ENCODE measurements at regions not wholly inside any gene's neighbourhood (a gene's known extent, or its start where the extent isn't known, plus 50 kb on each side); places are given as distances from the start of the nearest gene placed in this dataset.

GRCh38 chr3:30077746-30078145, 528.7 kb upstream of the TGFBR2 start:
- no peak for TF ChIP-seq CTCF (IDR thresholded peaks at IDR 0.05; ENCODE audit: low read depth, low read length)
- Histone ChIP-seq H3K4me3 (ENCODE audit: low read depth, low read length) (no peak overlapping the region), H3K9me3 (ENCODE audit: control insufficient read depth, insufficient read depth, low read length) (no peaks in the 10 kb centered on the region), H3K27me3 (ENCODE audit: control insufficient read depth, insufficient read depth, low read length) (no peaks in the 10 kb centered on the region), H3K27ac (ENCODE audit: low read depth, low read length) (no peak overlapping the region)
- ChIA-PET POLR2A (no interaction called here), CTCF (no interaction called here)
- no peak for DNase-seq (ENCODE audit: low read depth, low spot score)

GRCh38 chr3:30078736-30079135, 527.7 kb upstream of the TGFBR2 start:
- H3K27me3 ChIP-seq (ENCODE audit: control insufficient read depth, insufficient read depth, low read length): no peaks in the 10 kb centered on the region
- H3K27ac ChIP-seq (ENCODE audit: low read depth, low read length): no peak overlapping the region
- CTCF ChIA-PET: interaction anchor here (0.6 kb wide), 1 partner anchor 8 kb away, joined by 3 read pairs; no protein-coding TSS in a partner anchor
- H3K4me3 ChIP-seq (ENCODE audit: low read depth, low read length): no peak overlapping the region
- POLR2A ChIA-PET: no interaction called here
- TF ChIP-seq CTCF (IDR thresholded peaks at IDR 0.05; ENCODE audit: low read depth, low read length): no peak
- no peaks in the 10 kb centered on the region for H3K9me3 ChIP-seq (ENCODE audit: control insufficient read depth, insufficient read depth, low read length)
- DNase-seq (ENCODE audit: low read depth, low spot score): no peak

- TF ChIP-seq CTCF (IDR thresholded peaks at IDR 0.05; ENCODE audit: low read depth, low read length): no peak
- Histone ChIP-seq H3K4me3 (ENCODE audit: low read depth, low read length) (no peak overlapping the region), H3K9me3 (ENCODE audit: control insufficient read depth, insufficient read depth, low read length) (no peaks in the 10 kb centered on the region), H3K27me3 (ENCODE audit: control insufficient read depth, insufficient read depth, low read length) (no peaks in the 10 kb centered on the region), H3K27ac (ENCODE audit: low read depth, low read length) (no peak overlapping the region)
- ChIA-PET CTCF (interaction anchor here (1.6 kb wide), 1 partner anchor 117 kb away, joined by 4 read pairs; no protein-coding TSS in a partner anchor), POLR2A (no interaction called here)
- no peak for DNase-seq (ENCODE audit: low read depth, low spot score)
Observed at GRCh38 chr3:30081904-30082303, 524.5 kb upstream of the TGFBR2 start.

GRCh38 chr3:30082652-30083051, 523.7 kb upstream of the TGFBR2 start:
- ChIA-PET POLR2A (no interaction called here), CTCF (interaction anchor here (1.6 kb wide), 1 partner anchor 116 kb away, joined by 4 read pairs; no protein-coding TSS in a partner anchor)
- TF ChIP-seq CTCF (IDR thresholded peaks at IDR 0.05; ENCODE audit: low read depth, low read length): no peak
- Histone ChIP-seq H3K27me3 (ENCODE audit: control insufficient read depth, insufficient read depth, low read length) (no peaks in the 10 kb centered on the region), H3K9me3 (ENCODE audit: control insufficient read depth, insufficient read depth, low read length) (no peaks in the 10 kb centered on the region), H3K4me3 (ENCODE audit: low read depth, low read length) (no peak overlapping the region), H3K27ac (ENCODE audit: low read depth, low read length) (no peak overlapping the region)
- DNase-seq (ENCODE audit: low read depth, low spot score): no peak

- CTCF ChIA-PET: interaction anchor here (1.6 kb wide), 1 partner anchor 116 kb away, joined by 4 read pairs; no protein-coding TSS in a partner anchor
- H3K27me3 ChIP-seq (ENCODE audit: control insufficient read depth, insufficient read depth, low read length): no peaks in the 10 kb centered on the region
- POLR2A ChIA-PET: no interaction called here
- no peak for TF ChIP-seq CTCF (IDR thresholded peaks at IDR 0.05; ENCODE audit: low read depth, low read length)
- no peaks in the 10 kb centered on the region for H3K9me3 ChIP-seq (ENCODE audit: control insufficient read depth, insufficient read depth, low read length)
- H3K4me3 ChIP-seq (ENCODE audit: low read depth, low read length): no peak overlapping the region
- DNase-seq (ENCODE audit: low read depth, low spot score): no peak
- H3K27ac ChIP-seq (ENCODE audit: low read depth, low read length): no peak overlapping the region
Observed at GRCh38 chr3:30083315-30083714, 523.1 kb upstream of the TGFBR2 start.

Measured in AG04450 (cell line).